OCI-LY7 (cell line): ENCODE measurements at regions not wholly inside any gene's neighbourhood (a gene's known extent, or its start where the extent isn't known, plus 50 kb on each side); places are given as distances from the start of the nearest gene placed in this dataset.

Experiments
- BruUV-seq: library from RNA; stranded (reverse); fragments of 400-500 nt; replicated peaks from 2 replicates; lab custom pipeline; 2021; lab: Mats Ljungman, UMichigan
- CTCF ChIA-PET: fragments of 300-600 bp; sonication (Branson Sonifier 250); formaldehyde crosslinking; loops from one replicate; lab custom pipeline; 2022; ENCODE audit warnings: antibody characterized with exemption; ENCODE audit not compliant: unreplicated experiment; lab: Charles Lee
- POLR2A ChIA-PET: fragments of 300-600 bp; sonication (Branson Sonifier 250); formaldehyde crosslinking; loops from one replicate; lab custom pipeline; 2022; ENCODE audit warnings: antibody characterized with exemption; lab: Charles Lee
- DNase-seq: peaks from one replicate; pipeline ENCODE4 v3.0.0-alpha.2; 2015; ENCODE audit warnings: low spot score
- H2AFZ ChIP-seq: fragments of 200-600 bp; sonication (generic), shearing (Covaris generic); 2 replicates; pipeline ENCODE4 v1.6.1; 2014; ENCODE audit warnings: mild to moderate bottlenecking, antibody characterized with exemption, low read length, moderate library complexity
- H3K27ac ChIP-seq: fragments of 200-600 bp; sonication (generic); 2 replicates; pipeline ENCODE4 v1.5.1; 2014; ENCODE audit warnings: mixed run types, low read depth, mild to moderate bottlenecking, moderate library complexity, low read length, inconsistent platforms; ENCODE audit not compliant: poor library complexity, severe bottlenecking
- H3K36me3 ChIP-seq: fragments of 200-600 bp; sonication (generic); 2 replicates; pipeline ENCODE4 v1.6.1; 2014; ENCODE audit warnings: mild to moderate bottlenecking, antibody characterized with exemption, low read length, moderate library complexity, mixed read lengths; ENCODE audit not compliant: insufficient read depth
- H3K4me1 ChIP-seq: fragments of 200-600 bp; sonication (generic); 2 replicates; pipeline ENCODE4 v1.5.1; 2014; ENCODE audit warnings: mild to moderate bottlenecking, low read length; ENCODE audit not compliant: insufficient read depth, poor library complexity, severe bottlenecking
- H3K4me2 ChIP-seq: fragments of 200-600 bp; sonication (generic); 2 replicates; pipeline ENCODE4 v1.6.1; 2014; ENCODE audit warnings: mild to moderate bottlenecking, low read length
- H3K4me3 ChIP-seq: fragments of 200-600 bp; sonication (generic); 2 replicates; pipeline ENCODE4 v1.5.1; 2014; ENCODE audit warnings: mild to moderate bottlenecking, low read depth, low read length; ENCODE audit not compliant: poor library complexity, severe bottlenecking
- H3K79me2 ChIP-seq: fragments of 200-600 bp; sonication (generic); 2 replicates; pipeline ENCODE4 v1.6.1; 2016; ENCODE audit warnings: low read depth, mild to moderate bottlenecking, low read length, moderate library complexity, mixed read lengths; ENCODE audit not compliant: insufficient read depth
- H3K9me2 ChIP-seq: fragments of 200-600 bp; sonication (generic); 2 replicates; pipeline ENCODE4 v1.6.1; 2016; ENCODE audit warnings: mild to moderate bottlenecking, low read length, mixed read lengths; ENCODE audit not compliant: insufficient read depth
- H3K9me3 ChIP-seq: fragments of 200-600 bp; sonication (generic); 2 replicates; pipeline ENCODE4 v1.6.1; 2014; ENCODE audit warnings: mild to moderate bottlenecking, mixed run types, low read length, mixed read lengths
- H4K20me1 ChIP-seq: fragments of 200-600 bp; sonication (generic); 2 replicates; pipeline ENCODE4 v1.6.1; 2014; ENCODE audit warnings: mild to moderate bottlenecking, antibody characterized with exemption, low read length, moderate library complexity, mixed read lengths; ENCODE audit not compliant: insufficient read depth
- EZH2phosphoT487 ChIP-seq: fragments of 200-600 bp; sonication (generic); IDR thresholded peaks from 2 replicates; pipeline ENCODE4 v1.6.1; 2018; ENCODE audit warnings: low read depth, borderline replicate concordance, mild to moderate bottlenecking, mixed run types, antibody characterized with exemption, low read length, moderate library complexity, mixed read lengths
- intact Hi-C: fragments of 100-400 bp; cut with micrococcal nuclease; formaldehyde crosslinking; loops from one replicate; pipeline ENCODE4 v1.10.0; 2022; ENCODE audit not compliant: unreplicated experiment
- TF ChIP-seq, protein P1 (sequence below): fragments of 200-600 bp; sonication (generic); conservative IDR thresholded peaks from 2 replicates; pipeline ENCODE4 v1.5.1; 2014; ENCODE audit warnings: mild to moderate bottlenecking, antibody characterized with exemption, low read length, moderate library complexity, mixed read lengths

DNA sequence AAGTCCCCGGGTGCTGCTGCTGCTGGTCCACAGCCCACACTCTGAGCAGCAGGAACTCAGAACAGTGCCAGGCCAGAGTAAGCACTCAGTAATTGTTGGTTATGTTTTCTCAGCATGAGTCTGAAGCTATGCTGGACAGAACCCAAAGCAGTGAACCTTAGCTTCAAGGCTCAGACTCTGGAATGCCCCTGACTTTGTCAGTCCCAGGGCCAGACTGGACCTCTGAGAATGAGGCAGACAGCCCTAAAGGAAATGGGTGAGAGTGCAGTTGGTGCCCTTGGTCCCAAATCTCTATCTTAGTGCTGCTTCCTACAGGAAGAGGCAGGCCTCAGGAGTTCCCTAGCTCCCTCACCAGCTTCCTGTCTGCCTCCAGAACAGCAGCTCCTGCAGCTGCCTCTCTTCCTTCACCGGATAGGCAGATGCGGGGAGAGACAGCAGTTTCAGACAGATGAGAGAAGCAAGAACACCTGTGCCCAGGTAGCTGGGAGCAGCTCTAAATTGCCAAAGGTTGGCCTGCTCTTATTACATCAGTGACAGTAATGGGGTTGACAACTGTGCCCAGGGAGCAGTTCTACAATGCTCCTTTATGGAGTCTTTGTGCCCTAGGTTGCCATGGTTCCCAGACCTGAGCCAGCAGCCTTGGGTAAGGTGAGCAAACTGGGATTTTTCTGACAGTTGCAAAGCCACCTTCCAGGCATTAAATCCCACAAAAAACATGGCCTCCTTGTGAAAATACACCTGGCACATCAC, 82.2 kb upstream of the CXCL14 start:
- no peaks in the 10 kb centered on the region for H3K4me1 ChIP-seq
- H3K79me2 ChIP-seq = no peaks in the 10 kb centered on the region
- H2AFZ ChIP-seq = no peak overlapping the region
- H3K9me3 ChIP-seq = no peaks in the 10 kb centered on the region
- BruUV-seq = no TSS peak
- no peak overlapping the region for H3K27ac ChIP-seq
- intact Hi-C loops = no loop called here
- DNase-seq = no peak
- POLR2A ChIA-PET = no interaction called here
- CTCF ChIA-PET = no interaction called here
- no peaks in the 10 kb centered on the region for H3K9me2 ChIP-seq
- no peaks in the 10 kb centered on the region for H3K36me3 ChIP-seq
- H3K4me2 ChIP-seq = no peak overlapping the region
- TF ChIP-seq EZH2phosphoT487 = no peak
- no peaks in the 10 kb centered on the region for H4K20me1 ChIP-seq
- no peak overlapping the region for H3K4me3 ChIP-seq

DNA sequence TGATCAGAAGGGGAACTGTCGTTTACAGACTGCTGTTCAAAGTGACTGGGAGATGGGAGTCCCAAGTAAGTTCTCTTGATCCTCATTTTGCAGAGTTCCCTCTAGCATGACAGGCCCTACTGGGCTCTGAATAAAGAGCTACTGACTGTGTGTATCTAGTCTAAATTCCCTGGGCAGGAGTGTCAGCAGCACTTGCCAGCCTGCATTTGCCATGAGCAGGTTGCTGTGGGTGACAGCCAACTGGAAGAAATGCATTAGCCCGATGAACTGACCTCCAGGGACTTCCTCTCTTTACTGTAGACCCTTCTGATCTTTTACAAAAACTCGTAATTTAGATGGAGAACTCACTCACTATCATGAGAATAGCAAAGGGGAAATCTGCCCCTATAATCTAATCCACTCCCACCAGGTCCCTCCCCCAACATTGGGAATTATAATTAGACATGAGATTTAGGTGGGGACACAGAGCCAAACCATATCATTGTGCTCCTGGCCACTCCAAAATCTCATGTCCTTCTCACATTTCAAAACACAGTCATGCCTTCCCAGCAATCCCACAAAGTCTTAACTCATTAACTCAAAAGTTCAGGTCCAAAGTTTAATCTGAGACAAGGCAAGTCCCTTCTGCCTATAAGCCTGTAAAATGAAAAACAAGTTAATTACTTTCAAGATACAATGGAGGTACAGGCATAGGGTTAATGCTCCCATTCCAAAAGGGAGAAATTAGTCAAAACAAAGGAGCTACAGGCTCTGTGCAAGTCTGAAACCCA, 78.9 kb upstream of the CXCL14 start:
- BruUV-seq = no TSS peak

DNA sequence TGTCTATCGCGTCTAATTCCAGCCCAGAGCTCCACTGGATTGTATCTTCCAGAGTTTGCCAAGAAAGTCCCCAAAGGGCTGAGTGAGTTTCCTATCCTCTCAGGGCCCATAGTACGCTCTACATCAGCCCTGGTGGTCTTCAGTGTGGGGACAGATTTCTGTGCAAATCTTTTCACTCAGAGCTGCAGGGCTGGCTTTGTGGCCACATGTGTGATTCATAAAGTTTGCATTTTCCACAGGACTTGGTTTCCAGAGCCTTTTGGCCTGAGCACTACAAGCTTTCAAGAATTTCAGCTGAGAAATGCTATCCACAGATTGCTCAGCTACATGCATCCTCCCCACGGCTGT, 76.7 kb upstream of the CXCL14 start:
- ChIA-PET CTCF (no interaction called here), POLR2A (interaction anchor here (0.6 kb wide), 1 partner anchor 373 kb away, joined by 3 read pairs; no protein-coding TSS in a partner anchor)
- Histone ChIP-seq H3K4me1 (no peaks in the 10 kb centered on the region), H3K4me2 (no peak overlapping the region), H3K27ac (no peak overlapping the region), H3K9me3 (no peaks in the 10 kb centered on the region), H4K20me1 (no peaks in the 10 kb centered on the region), H3K9me2 (no peaks in the 10 kb centered on the region), H3K4me3 (no peak overlapping the region), H3K79me2 (no peaks in the 10 kb centered on the region), H3K36me3 (no peaks in the 10 kb centered on the region), H2AFZ (no peak overlapping the region)
- no TSS peak for BruUV-seq
- intact Hi-C loops = no loop called here
- no peak for TF ChIP-seq EZH2phosphoT487
- TF ChIP-seq, protein P1, sequence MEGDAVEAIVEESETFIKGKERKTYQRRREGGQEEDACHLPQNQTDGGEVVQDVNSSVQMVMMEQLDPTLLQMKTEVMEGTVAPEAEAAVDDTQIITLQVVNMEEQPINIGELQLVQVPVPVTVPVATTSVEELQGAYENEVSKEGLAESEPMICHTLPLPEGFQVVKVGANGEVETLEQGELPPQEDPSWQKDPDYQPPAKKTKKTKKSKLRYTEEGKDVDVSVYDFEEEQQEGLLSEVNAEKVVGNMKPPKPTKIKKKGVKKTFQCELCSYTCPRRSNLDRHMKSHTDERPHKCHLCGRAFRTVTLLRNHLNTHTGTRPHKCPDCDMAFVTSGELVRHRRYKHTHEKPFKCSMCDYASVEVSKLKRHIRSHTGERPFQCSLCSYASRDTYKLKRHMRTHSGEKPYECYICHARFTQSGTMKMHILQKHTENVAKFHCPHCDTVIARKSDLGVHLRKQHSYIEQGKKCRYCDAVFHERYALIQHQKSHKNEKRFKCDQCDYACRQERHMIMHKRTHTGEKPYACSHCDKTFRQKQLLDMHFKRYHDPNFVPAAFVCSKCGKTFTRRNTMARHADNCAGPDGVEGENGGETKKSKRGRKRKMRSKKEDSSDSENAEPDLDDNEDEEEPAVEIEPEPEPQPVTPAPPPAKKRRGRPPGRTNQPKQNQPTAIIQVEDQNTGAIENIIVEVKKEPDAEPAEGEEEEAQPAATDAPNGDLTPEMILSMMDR = no peak
- DNase-seq = no peak

More for the DNA sequence above, 78.9 kb upstream of the CXCL14 start:
- Histone ChIP-seq H3K4me2 (no peak overlapping the region), H3K9me3 (no peaks in the 10 kb centered on the region), H2AFZ (no peak overlapping the region), H3K9me2 (no peaks in the 10 kb centered on the region), H3K27ac (no peak overlapping the region), H3K4me3 (no peak overlapping the region), H3K4me1 (no peaks in the 10 kb centered on the region), H3K36me3 (no peaks in the 10 kb centered on the region), H3K79me2 (no peaks in the 10 kb centered on the region), H4K20me1 (no peaks in the 10 kb centered on the region)
- DNase-seq = no peak
- TF ChIP-seq, protein P1 = no peak
- no peak for TF ChIP-seq EZH2phosphoT487
- CTCF ChIA-PET = no interaction called here
- POLR2A ChIA-PET = no interaction called here
- intact Hi-C loops = no loop called here
